ENCODE measurements at regions not wholly inside any gene's neighbourhood (a gene's known extent, or its start where the extent isn't known, plus 50 kb on each side); places are given as distances from the start of the nearest gene placed in this dataset.
"Not testable (repeated sequence)": the region's sequence is repeated elsewhere in the genome, so short reads cannot be mapped to it uniquely, and the experiment has no call there.

- DNase-seq = no peak
Measured at GRCh38 chr22:27073601-27074425, 416.4 kb downstream of the MIAT start.

- no peak for DNase-seq
Measured at GRCh38 chr22:27075028-27075678, 417.8 kb downstream of the MIAT start.

DNA sequence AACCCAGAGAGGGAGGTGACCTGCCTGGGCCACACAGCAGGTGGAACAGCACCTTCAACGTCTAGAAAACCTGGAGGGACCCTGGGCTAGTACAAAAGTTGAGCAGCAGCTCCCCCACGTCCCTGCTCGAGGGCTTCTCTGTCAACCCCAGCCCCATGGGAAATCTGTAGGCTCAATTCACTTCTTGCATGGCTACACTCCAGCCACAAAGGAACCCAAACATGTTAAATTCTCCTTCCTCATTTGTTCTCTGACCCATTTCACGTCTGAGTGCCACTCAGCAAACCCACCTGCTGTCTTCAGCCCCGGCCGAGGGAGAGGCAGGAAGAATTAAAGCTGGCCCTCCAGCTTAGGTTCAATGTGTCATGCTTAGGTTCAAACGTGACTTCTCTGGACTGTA is 418.5 kb downstream of the MIAT start:
- DNase-seq = no peak

DNA sequence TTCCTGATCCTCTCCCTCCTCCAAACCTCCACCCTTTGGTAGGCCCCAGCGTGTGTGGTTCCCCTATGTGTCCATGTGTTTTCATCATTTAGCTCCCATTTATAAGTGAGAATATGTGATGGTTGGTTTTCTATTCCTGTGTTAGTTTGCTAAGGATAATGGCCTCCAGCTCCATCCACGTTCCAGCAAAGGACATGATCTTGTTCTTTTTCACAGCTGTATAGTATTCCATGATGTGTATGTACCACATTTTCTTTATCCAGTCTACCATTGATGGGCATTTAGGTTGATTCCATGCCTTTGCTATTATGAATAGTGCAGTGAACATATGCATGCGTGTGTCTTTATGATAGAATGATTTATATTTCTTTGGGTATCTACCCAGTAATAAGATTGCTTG is 420.7 kb downstream of the MIAT start:
- not testable (repeated sequence) for DNase-seq

- no peak for DNase-seq
Measured at GRCh38 chr22:27080036-27080578, 422.7 kb downstream of the MIAT start.

DNA sequence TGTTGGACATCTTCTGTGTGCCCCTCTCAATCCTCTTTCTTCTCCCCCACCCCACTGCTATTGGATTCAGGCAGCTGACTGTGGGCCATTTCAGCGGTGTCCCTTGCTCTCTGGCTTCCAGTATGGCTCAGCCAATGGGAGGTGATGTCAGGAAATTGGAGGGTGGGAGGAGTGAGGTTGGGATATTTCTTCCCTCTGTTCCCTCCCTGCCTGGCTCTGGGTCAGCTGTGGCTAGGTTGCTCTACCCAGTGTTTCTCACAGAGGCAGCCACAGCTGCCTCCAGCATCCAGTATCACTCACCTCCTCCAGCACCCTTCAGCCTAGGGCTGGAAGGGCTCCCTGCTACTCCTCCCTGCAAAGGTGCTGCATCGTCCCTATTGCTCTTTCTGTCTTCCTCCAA is 423.5 kb downstream of the MIAT start:
- no peak for DNase-seq

GRCh38 chr22:27083610-27084009 is 426.2 kb downstream of the MIAT start:
- no peak for DNase-seq

DNA sequence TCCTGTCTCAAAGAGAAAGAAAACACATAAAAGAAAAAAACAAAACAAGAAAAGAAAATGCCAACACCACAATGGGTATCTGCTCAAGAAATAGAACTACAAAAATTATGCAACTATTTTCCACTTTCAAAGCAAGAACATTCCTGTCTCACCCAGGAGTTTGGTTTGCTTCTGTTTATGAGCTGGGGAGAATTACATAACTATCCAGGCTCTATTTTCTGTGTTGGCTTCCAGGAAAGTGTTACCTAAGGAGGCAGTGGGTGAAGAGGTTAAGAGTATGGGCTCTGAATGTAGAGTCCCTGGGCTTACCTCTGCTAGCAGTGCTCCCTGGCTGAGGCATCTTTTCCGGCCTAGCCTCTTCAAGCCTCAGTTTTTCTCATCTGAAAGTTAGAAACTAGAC is 426.7 kb downstream of the MIAT start:
- no peak for DNase-seq

- no peak for DNase-seq
Measured at GRCh38 chr22:27086080-27087044, 429.0 kb downstream of the MIAT start.

DNA sequence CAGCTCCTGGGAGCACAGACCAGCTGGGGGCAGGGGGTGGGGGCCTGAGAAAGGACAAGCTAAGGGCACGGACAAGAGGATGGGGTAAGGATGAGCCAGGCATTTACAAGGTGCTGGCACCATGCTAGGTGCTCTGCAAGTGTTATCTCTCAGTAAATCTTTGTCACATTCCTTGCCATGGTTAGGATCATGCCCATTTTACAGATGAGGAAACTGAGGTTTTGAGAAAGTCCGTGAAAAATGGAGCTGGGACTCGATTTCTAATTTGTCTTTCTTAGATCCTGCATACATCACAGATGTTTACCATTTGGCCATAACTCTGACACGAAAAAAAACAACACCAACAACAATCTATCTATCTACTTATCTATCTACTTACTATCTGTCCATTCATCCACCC is 429.7 kb downstream of the MIAT start:
- DNase-seq = no peak

GRCh38 chr22:27088026-27088425 is 430.6 kb downstream of the MIAT start:
- DNase-seq = no peak

DNA sequence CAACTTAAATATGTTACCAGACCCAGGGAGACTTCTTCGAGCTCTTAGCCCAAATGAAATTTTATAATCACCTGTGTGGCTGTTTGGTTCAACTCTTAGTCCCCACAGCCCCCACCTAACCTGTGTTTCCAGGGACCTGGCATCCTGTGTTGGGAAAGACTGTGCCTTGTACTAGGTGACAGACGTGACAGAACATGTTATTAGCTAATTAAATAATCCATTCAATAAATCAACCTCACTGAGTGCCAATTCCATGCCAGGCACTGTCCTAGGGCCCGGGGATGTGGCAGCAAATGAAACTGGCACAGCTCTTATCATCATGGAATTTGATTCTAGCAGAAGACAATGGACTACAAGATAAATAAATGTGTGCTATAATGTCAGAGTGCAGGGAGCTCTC is 431.9 kb downstream of the MIAT start:
- DNase-seq = no peak

DNA sequence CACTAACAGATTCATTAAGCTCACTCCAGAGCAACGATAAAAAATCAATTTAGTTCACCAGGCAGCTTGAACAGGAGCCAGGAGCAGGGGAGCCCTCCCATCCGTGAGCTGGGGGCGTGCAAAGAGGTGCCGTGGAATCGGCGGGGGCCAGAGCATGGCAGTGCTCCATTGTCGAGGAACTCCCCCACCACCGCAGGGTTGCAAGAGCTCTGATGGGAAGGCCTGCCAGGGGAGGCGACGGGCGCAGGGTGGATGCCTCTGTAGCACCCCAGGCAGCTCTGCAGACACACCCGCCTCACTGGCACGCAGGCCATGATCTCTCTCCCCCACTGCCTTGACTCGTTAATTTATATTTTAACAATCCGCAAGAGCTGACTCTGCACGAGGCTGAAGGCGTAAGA is 433.2 kb downstream of the MIAT start:
- DNase-seq = no peak

DNA sequence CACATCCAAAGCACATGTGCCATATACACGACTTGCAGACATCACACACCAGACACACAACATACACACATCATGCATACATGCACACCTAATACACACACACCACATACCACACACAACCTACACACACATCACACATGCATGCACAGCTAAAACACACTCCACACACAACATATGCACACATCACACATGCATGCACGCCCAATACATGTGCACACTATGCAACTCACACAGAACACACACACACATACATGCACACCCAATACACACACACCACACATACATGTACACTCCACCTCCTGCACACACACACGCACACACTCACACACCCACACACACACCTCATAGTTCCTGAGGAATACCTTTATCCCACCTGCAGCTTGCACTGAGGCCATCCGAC is 436.0 kb downstream of the MIAT start:
- no peak for DNase-seq

- DNase-seq = no peak
Measured at GRCh38 chr22:27094633-27095308, 437.4 kb downstream of the MIAT start.

- no peak for DNase-seq
Measured at GRCh38 chr22:27097506-27097905, 440.1 kb downstream of the MIAT start.

GRCh38 chr22:27097933-27098332 is 440.5 kb downstream of the MIAT start:
- no peak for DNase-seq

DNA sequence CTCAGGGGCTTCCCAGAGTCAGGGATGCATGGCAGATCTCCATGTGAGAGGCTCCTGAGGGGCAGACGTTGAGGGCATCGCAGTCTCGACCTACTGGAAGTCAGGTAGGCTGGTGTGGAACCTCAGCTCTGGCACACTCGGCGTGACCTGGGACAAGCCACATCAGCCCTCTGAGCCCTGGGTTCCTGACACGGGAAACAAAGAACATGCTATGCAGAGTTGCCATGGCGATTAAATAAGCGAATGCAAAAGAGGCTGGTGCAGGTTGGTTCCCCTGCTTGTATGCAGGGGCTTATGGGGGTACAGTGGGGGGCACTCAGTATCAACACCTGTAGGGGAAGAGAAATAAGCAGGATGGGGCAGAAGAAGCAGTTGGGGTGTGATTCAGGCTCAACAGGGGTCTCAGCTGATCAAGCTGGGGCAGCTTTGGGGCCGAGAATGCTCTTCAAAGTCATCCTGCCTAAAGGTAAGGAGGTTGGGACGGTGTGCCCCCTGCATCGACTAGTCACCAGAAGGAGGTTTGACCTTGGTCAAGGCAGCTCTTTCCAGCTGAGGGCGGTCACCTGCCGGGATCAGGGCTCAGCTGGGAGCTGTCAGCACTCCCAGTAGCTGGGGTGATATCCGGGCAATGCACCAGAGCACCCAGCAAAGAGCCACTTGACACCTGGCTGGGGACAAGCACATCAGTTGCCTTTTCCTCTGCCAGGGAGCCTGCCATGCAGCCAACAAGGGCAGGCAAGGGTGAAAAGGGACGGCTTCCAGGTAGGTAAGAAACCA is 442.7 kb downstream of the MIAT start:
- DNase-seq = no peak

GRCh38 chr22:27100789-27101188 is 443.4 kb downstream of the MIAT start:
- no peak for DNase-seq

DNA sequence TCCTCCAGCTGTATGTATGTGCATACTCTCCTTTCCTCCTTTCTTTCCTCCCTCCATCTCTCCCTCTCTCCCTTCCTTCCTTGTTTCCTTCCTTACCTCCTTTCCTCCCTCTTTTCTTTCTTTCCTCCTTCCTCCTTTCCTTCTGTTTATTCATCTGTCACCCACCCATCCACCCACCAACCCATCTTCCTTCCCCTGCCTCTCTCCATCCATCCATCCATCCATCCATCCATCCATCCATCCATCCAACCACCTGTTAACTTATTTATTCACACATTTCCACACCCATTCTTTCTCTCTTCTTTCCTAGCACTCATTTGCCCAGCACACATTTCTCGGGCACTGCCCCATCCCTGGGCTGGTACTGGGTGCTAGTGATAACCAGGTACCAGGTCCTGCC is 443.9 kb downstream of the MIAT start:
- DNase-seq = no peak

- no peak for DNase-seq
Measured at GRCh38 chr22:27104449-27104848, 447.1 kb downstream of the MIAT start.
